ENCODE measurements at regions not wholly inside any gene's neighbourhood (a gene's known extent, or its start where the extent isn't known, plus 50 kb on each side); places are given as distances from the start of the nearest gene placed in this dataset.

GRCh38 chr10:84900141-84900540 lies 571.8 kb downstream of the CCSER2 start:
- Histone ChIP-seq H3K27ac (no peak overlapping the region), H3K27me3 (no peaks in the 10 kb centered on the region), H3K4me3 (no peak overlapping the region), H3K4me1 (no peaks in the 10 kb centered on the region), H3K9me3 (no peaks in the 10 kb centered on the region), H3K36me3 (no peaks in the 10 kb centered on the region)
- no peak for DNase-seq
- ATAC-seq: no peak
- TF ChIP-seq CTCF (IDR thresholded peaks at IDR 0.05 in 4 of 5, conservative IDR thresholded peaks at IDR 0.05 in 1 of 5) (no peak), POLR2A (IDR thresholded peaks at IDR 0.05) (no peak)
- in situ Hi-C loops (cut with MboI; ENCODE audit: low sequenced_read_pairs in 4 of 4): no loop called here
- intact Hi-C loops (cut with DNase I; ENCODE audit: low total_unique reads): no loop called here

- Histone ChIP-seq H3K4me1 (no peaks in the 10 kb centered on the region), H3K4me3 (no peak overlapping the region), H3K27ac (no peak overlapping the region), H3K36me3 (no peaks in the 10 kb centered on the region), H3K9me3 (no peaks in the 10 kb centered on the region), H3K27me3 (no peaks in the 10 kb centered on the region)
- DNase-seq (no peak), ATAC-seq (no peak)
- in situ Hi-C loops (cut with MboI; ENCODE audit: low sequenced_read_pairs in 4 of 4): no loop called here
- no peak for TF ChIP-seq CTCF (IDR thresholded peaks at IDR 0.05 in 4 of 5, conservative IDR thresholded peaks at IDR 0.05 in 1 of 5)
- no peak for TF ChIP-seq POLR2A (IDR thresholded peaks at IDR 0.05)
- intact Hi-C loops (cut with DNase I; ENCODE audit: low total_unique reads): no loop called here
These were observed 573.5 kb downstream of the CCSER2 start for GRCh38 chr10:84901885-84902284.

- Histone ChIP-seq H3K27ac (no peak overlapping the region), H3K27me3 (no peaks in the 10 kb centered on the region), H3K9me3 (no peaks in the 10 kb centered on the region), H3K4me3 (no peak overlapping the region), H3K4me1 (no peaks in the 10 kb centered on the region), H3K36me3 (no peaks in the 10 kb centered on the region)
- ATAC-seq: no peak
- TF ChIP-seq CTCF (IDR thresholded peaks at IDR 0.05 in 4 of 5, conservative IDR thresholded peaks at IDR 0.05 in 1 of 5) (no peak), POLR2A (IDR thresholded peaks at IDR 0.05) (no peak)
- in situ Hi-C loops (cut with MboI; ENCODE audit: low sequenced_read_pairs in 4 of 4) (no loop called here), intact Hi-C loops (cut with DNase I; ENCODE audit: low total_unique reads) (no loop called here)
- no peak for DNase-seq
These were observed 574.2 kb downstream of the CCSER2 start for GRCh38 chr10:84902553-84902952.

GRCh38 chr10:84903320-84903719 lies 574.9 kb downstream of the CCSER2 start:
- H3K9me3 ChIP-seq: no peaks in the 10 kb centered on the region
- TF ChIP-seq POLR2A (IDR thresholded peaks at IDR 0.05): no peak
- TF ChIP-seq CTCF (IDR thresholded peaks at IDR 0.05 in 4 of 5, conservative IDR thresholded peaks at IDR 0.05 in 1 of 5): no peak
- no peaks in the 10 kb centered on the region for H3K27me3 ChIP-seq
- in situ Hi-C loops (cut with MboI; ENCODE audit: low sequenced_read_pairs in 4 of 4): no loop called here
- H3K27ac ChIP-seq: no peak overlapping the region
- intact Hi-C loops (cut with DNase I; ENCODE audit: low total_unique reads): no loop called here
- H3K36me3 ChIP-seq: no peaks in the 10 kb centered on the region
- H3K4me1 ChIP-seq: no peaks in the 10 kb centered on the region
- DNase-seq: no peak
- no peak overlapping the region for H3K4me3 ChIP-seq
- no peak for ATAC-seq

GRCh38 chr10:84907461-84908009 lies 579.1 kb downstream of the CCSER2 start:
- intact Hi-C loops (cut with DNase I; ENCODE audit: low total_unique reads): no loop called here
- no peak for ATAC-seq
- no peaks in the 10 kb centered on the region for H3K36me3 ChIP-seq

More at GRCh38 chr10:84907461-84908009, 579.1 kb downstream of the CCSER2 start:
- no peaks in the 10 kb centered on the region for H3K27me3 ChIP-seq
- no peak for DNase-seq
- H3K4me1 ChIP-seq: no peaks in the 10 kb centered on the region
- H3K27ac ChIP-seq: no peak overlapping the region
- in situ Hi-C loops (cut with MboI; ENCODE audit: low sequenced_read_pairs in 4 of 4): no loop called here
- no peak overlapping the region for H3K4me3 ChIP-seq
- TF ChIP-seq POLR2A (IDR thresholded peaks at IDR 0.05): no peak
- TF ChIP-seq CTCF (IDR thresholded peaks at IDR 0.05 in 4 of 5, conservative IDR thresholded peaks at IDR 0.05 in 1 of 5): no peak
- H3K9me3 ChIP-seq: no peaks in the 10 kb centered on the region
